H1 (cell line): ENCODE measurements at regions not wholly inside any gene's neighbourhood (a gene's known extent, or its start where the extent isn't known, plus 50 kb on each side); places are given as distances from the start of the nearest gene placed in this dataset.

Experiments used
- CTCF ChIA-PET: fragments of 300-600 bp; sonication (Branson Sonifier 250); formaldehyde crosslinking; loops from one replicate; lab custom pipeline; 2021; ENCODE audit not compliant: partially characterized antibody; lab: Charles Lee
- POLR2A ChIA-PET: fragments of 300-600 bp; sonication (Branson Sonifier 250); formaldehyde crosslinking; loops from one replicate; lab custom pipeline; 2021; ENCODE audit warnings: inconsistent platforms; ENCODE audit not compliant: partially characterized antibody; lab: Charles Lee
- DNase-seq, 2 experiments: peaks; one replicate each; pipeline versions ENCODE4 v3.0.0 to v3.0.0-alpha.2; 2010 to 2022; ENCODE audit warnings: low spot score in 2 of 2, low read depth in 1 of 2, mixed read lengths in 1 of 2
- FAIRE-seq: peaks from 2 replicates; lab custom pipeline; 2011; peaks lifted over from hg19 to GRCh38; lab: Jason Lieb, UNC
- H2AFZ ChIP-seq: 2 replicates; pipeline ENCODE4 v1.8.1; 2012; ENCODE audit warnings: low read length, inconsistent platforms
- H2AK5ac ChIP-seq: 2 replicates; pipeline ENCODE4 v1.6.1; 2013; ENCODE audit warnings: low read depth, low read length
- H2BK120ac ChIP-seq: replicated peaks from 2 replicates; pipeline ENCODE3; 2013; ENCODE audit warnings: low read depth, low read length, inconsistent platforms
- H2BK12ac ChIP-seq: 2 replicates; pipeline ENCODE4 v1.6.1; 2013; ENCODE audit warnings: low read depth, low read length
- H2BK15ac ChIP-seq: 2 replicates; pipeline ENCODE4 v1.6.1; 2013; ENCODE audit warnings: low read length
- H2BK20ac ChIP-seq: 2 replicates; pipeline ENCODE4 v1.6.1; 2013; ENCODE audit warnings: low read length
- H2BK5ac ChIP-seq: 2 replicates; pipeline ENCODE4 v1.6.1; 2013; ENCODE audit warnings: low read depth, low read length
- H3K14ac ChIP-seq: 2 replicates; pipeline ENCODE4 v1.6.1; 2013; ENCODE audit warnings: inconsistent platforms; ENCODE audit not compliant: insufficient read length
- H3K18ac ChIP-seq: 2 replicates; pipeline ENCODE4 v1.6.1; 2013; ENCODE audit warnings: low read length; ENCODE audit errors: extremely low read depth
- H3K23ac ChIP-seq: 2 replicates; pipeline ENCODE4 v1.6.1; 2013; ENCODE audit warnings: inconsistent platforms; ENCODE audit not compliant: insufficient read length
- H3K23me2 ChIP-seq: 2 replicates; pipeline ENCODE4 v1.6.1; 2013; ENCODE audit warnings: low read depth, low read length
- H3K27ac ChIP-seq: 2 replicates; pipeline ENCODE4 v1.6.1; 2011; ENCODE audit warnings: low read depth, low read length, inconsistent platforms
- H3K27me3 ChIP-seq, 4 experiments: replicated peaks in 1 of 4; 1 replicate in 1 of 4; 2 replicates in 3 of 4; pipeline versions ENCODE4 v1.6.1 to v1.8.1; 2011 to 2013; ENCODE audit warnings: low read length in 3 of 4, mild to moderate bottlenecking in 3 of 4, inconsistent platforms in 2 of 4, mixed read lengths in 2 of 4, moderate library complexity in 1 of 4; ENCODE audit not compliant: control insufficient read depth in 3 of 4, insufficient read depth in 3 of 4; ENCODE audit errors: extremely low read depth in 1 of 4
- H3K36me3 ChIP-seq, 4 experiments: 2 replicates each; pipeline versions ENCODE4 v1.6.1 to v1.8.1; 2011 to 2013; ENCODE audit warnings: mild to moderate bottlenecking in 4 of 4, low read length in 3 of 4, moderate library complexity in 2 of 4, control low read depth in 1 of 4, inconsistent platforms in 1 of 4; ENCODE audit not compliant: insufficient read depth in 4 of 4, control insufficient read depth in 2 of 4
- H3K4ac ChIP-seq: replicated peaks from 2 replicates; pipeline ENCODE3; 2013; ENCODE audit warnings: low read length, low read depth, mixed read lengths, inconsistent platforms; ENCODE audit not compliant: insufficient read length
- H3K4me1 ChIP-seq, 4 experiments: replicated peaks in 1 of 4; 1 replicate in 1 of 4; 2 replicates in 3 of 4; pipeline versions ENCODE4 v1.6.1 to v1.8.1; 2011 to 2013; ENCODE audit warnings: low read length in 3 of 4, inconsistent platforms in 2 of 4, mixed read lengths in 1 of 4; ENCODE audit not compliant: insufficient read depth in 4 of 4, control insufficient read depth in 3 of 4
- H3K4me2 ChIP-seq, 2 experiments: 2 replicates each; pipeline versions ENCODE4 v1.6.1 to v1.8.1; 2011 to 2013; ENCODE audit warnings: low read depth in 2 of 2, low read length in 2 of 2, control low read depth in 1 of 2, inconsistent platforms in 1 of 2, mild to moderate bottlenecking in 1 of 2; ENCODE audit not compliant: insufficient read depth in 1 of 2
- H3K4me3 ChIP-seq, 4 experiments: fragments of 200-600, 300-600 bp in 1 of 4; sonication (generic), shearing (Covaris generic), sonication (Bioruptor Twin) in 1 of 4; 2 replicates each; pipeline versions ENCODE4 v1.5.1 to v1.8.1; 2011 to 2016; ENCODE audit warnings: low read length in 4 of 4, low read depth in 3 of 4, control low read depth in 2 of 4, inconsistent platforms in 2 of 4, mild to moderate bottlenecking in 2 of 4, mixed read lengths in 1 of 4, moderate library complexity in 1 of 4; ENCODE audit not compliant: insufficient read depth in 2 of 4; ENCODE audit errors: extremely low read depth in 1 of 4
- H3K56ac ChIP-seq: replicated peaks from 2 replicates; pipeline ENCODE3; 2013; ENCODE audit warnings: low read depth, mild to moderate bottlenecking, mixed read lengths, low read length, inconsistent platforms; ENCODE audit not compliant: insufficient read length
- H3K79me1 ChIP-seq: 2 replicates; pipeline ENCODE4 v1.6.1; 2013; ENCODE audit warnings: low read depth, low read length, control low read depth
- H3K79me2 ChIP-seq, 2 experiments: 2 replicates each; pipeline versions ENCODE4 v1.6.1 to v1.8.1; 2012 to 2013; ENCODE audit warnings: low read length in 2 of 2, mild to moderate bottlenecking in 2 of 2, inconsistent platforms in 1 of 2; ENCODE audit not compliant: insufficient read depth in 2 of 2, control insufficient read depth in 1 of 2
- H3K9ac ChIP-seq, 4 experiments: replicated peaks in 1 of 4; 1 replicate in 1 of 4; 2 replicates in 3 of 4; pipeline versions ENCODE4 v1.6.1 to v1.8.1; 2011 to 2013; ENCODE audit warnings: low read depth in 3 of 4, low read length in 3 of 4, control low read depth in 2 of 4, mild to moderate bottlenecking in 2 of 4, moderate library complexity in 2 of 4, inconsistent platforms in 1 of 4; ENCODE audit errors: extremely low read depth in 1 of 4
- H3K9me3 ChIP-seq, 2 experiments: 2 replicates each; pipeline versions ENCODE4 v1.6.1 to v1.8.1; 2012 to 2013; ENCODE audit warnings: mild to moderate bottlenecking in 2 of 2, moderate library complexity in 2 of 2, control low read depth in 1 of 2, inconsistent platforms in 1 of 2, low read depth in 1 of 2, low read length in 1 of 2, mixed read lengths in 1 of 2; ENCODE audit not compliant: insufficient read depth in 2 of 2
- H4K20me1 ChIP-seq, 2 experiments: replicated peaks in 1 of 2; 2 replicates each; pipeline versions ENCODE3 to v1.8.1; 2011 to 2013; ENCODE audit warnings: inconsistent platforms in 2 of 2, low read length in 2 of 2, mild to moderate bottlenecking in 1 of 2; ENCODE audit not compliant: insufficient read depth in 2 of 2, control insufficient read depth in 1 of 2
- H4K5ac ChIP-seq: 2 replicates; pipeline ENCODE4 v1.6.1; 2013; ENCODE audit warnings: low read length, low read depth, mixed read lengths, inconsistent platforms; ENCODE audit not compliant: insufficient read length
- H4K8ac ChIP-seq: 2 replicates; pipeline ENCODE4 v1.8.0; 2013; ENCODE audit warnings: mild to moderate bottlenecking, moderate library complexity, low read length, inconsistent platforms; ENCODE audit not compliant: insufficient read depth; ENCODE audit errors: extremely low read depth
- H4K91ac ChIP-seq: replicated peaks from 2 replicates; pipeline ENCODE3; 2013; ENCODE audit warnings: low read length, mixed read lengths, inconsistent platforms; ENCODE audit not compliant: insufficient read length
- KDM5A ChIP-seq: fragments of 200-600 bp; IDR thresholded peaks from 2 replicates; pipeline ENCODE4 v1.7.1; 2012; ENCODE audit warnings: mild to moderate bottlenecking, low read length, inconsistent platforms, mixed read lengths
- POU5F1 ChIP-seq: IDR thresholded peaks from 2 replicates; pipeline ENCODE4 v1.6.1; 2011; ENCODE audit warnings: low read depth, mild to moderate bottlenecking, low read length, moderate library complexity
- TBP ChIP-seq: IDR thresholded peaks from 2 replicates; pipeline ENCODE4 v1.6.1; 2011; ENCODE audit warnings: low read depth, low read length, improper control_type of control experiment
- WGBS, 2 experiments: shearing (Covaris generic) in 1 of 2; methylation state at CpG; one replicate each; pipeline versions ENCODE4 v1.1.6 to v1.1.7; 2013 to 2015; ENCODE audit warnings: low lambda C conversion rate in 2 of 2, mixed read lengths in 2 of 2, inconsistent platforms in 1 of 2, low coverage in 1 of 2, missing lambda C conversion rate in 1 of 2; ENCODE audit not compliant: insufficient replicate concordance in 2 of 2, insufficient coverage in 1 of 2, insufficient read length in 1 of 2; ENCODE audit errors: extremely low coverage in 1 of 2, missing lambda C conversion rate in 1 of 2; 5-methylcytosine and 5-hydroxymethylcytosine counted together

DNA sequence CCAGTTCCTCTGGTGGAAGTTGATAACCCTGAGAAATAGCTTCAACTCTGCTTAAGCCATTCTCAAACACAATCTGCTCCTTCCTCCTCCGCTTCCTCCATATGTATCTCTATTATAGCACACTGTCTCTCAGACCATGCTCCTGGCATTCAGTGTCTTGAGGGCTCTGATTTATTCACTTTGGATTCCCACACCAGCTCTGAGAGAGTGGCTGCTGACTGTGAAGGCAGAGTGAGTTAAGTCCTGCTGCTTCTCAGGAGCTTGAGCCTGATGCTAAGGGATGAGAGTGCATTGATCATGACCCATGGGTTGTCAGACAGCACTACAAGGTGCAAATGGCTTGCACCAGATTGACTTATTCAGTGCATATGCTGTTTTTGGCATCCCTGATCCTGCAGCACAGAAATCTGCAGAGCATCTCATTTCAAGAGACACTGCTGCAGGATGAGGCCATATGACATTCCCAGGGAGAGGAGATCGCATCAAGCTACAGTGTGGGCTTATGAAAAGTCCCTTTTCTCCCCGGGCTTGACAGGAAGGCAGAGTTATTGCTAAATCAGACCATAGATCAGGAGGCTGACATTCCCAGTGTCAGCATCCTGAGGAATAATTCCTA lies 500.5 kb upstream of the RAB6C start:
- Histone ChIP-seq H2BK15ac (no peak overlapping the region), H3K4me1 (peaks cover 0 to 8% (median 1%) of the 10 kb centered on the region in 4 experiments; a peak in 2 of 7 replicates), H3K9ac (no peak overlapping the region), H2BK120ac (no peak overlapping the region), H4K91ac (no peak overlapping the region), H3K27me3 (no peaks in the 10 kb centered on the region), H2BK20ac (no peak overlapping the region), H4K5ac (no peak overlapping the region), H3K4me3 (no peak overlapping the region), H3K4ac (no peak overlapping the region), H4K20me1 (no peaks in the 10 kb centered on the region), H3K14ac (no peak overlapping the region), H3K23me2 (no peaks in the 10 kb centered on the region), H2AK5ac (no peak overlapping the region), H3K79me1 (no peaks in the 10 kb centered on the region), H2BK12ac (no peak overlapping the region), H2AFZ (no peak overlapping the region), H3K79me2 (no peaks in the 10 kb centered on the region), H3K36me3 (no peaks in the 10 kb centered on the region), H2BK5ac (no peak overlapping the region), H3K18ac (no peak overlapping the region), H3K56ac (no peak overlapping the region), H3K4me2 (no peak overlapping the region), H3K23ac (no peak overlapping the region), H4K8ac (no peak overlapping the region), H3K9me3 (0 out of 4 replicates have a peak, but pooled peaks cover 0 to 2% of the 10 kb centered on the region in 2 experiments), H3K27ac (no peak overlapping the region)
- ChIA-PET POLR2A (no interaction called here), CTCF (no interaction called here)
- DNase-seq (no peak), FAIRE-seq (no peak)
- 92% methylated on average over 3 of the region's 3 CpGs; no CpG with 5 or more reads in 1 of the 2 experiments for WGBS, 2 experiments
- TF ChIP-seq KDM5A (no peak), POU5F1 (no peak), TBP (no peak)
